ENCODE measurements at regions not wholly inside any gene's neighbourhood (a gene's known extent, or its start where the extent isn't known, plus 50 kb on each side); places are given as distances from the start of the nearest gene placed in this dataset.

DNA sequence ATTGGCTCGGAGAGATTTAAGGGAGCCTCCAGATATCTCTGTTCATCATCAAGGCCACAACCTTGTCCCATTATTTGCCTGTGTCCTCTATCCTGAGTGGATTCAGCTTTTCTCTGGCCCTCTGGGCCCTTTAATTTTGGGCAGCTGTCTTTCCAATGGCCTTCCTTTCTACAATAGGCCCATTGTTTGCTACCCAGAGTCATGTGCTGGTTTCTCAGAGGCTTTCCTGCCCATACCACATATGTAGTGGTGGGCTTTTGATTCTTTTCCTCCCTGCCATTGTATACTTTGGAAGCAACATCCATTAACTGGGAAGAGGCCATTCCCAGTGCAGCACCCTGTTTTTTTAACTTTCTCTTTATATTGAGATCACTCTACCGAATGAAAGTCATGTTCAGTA is 233.9 kb upstream of the SGCD start:
- Histone ChIP-seq H3K4me1 (peaks cover 0 to 12% of the 10 kb centered on the region in 2 donors), H3K36me3 (no peaks in the 10 kb centered on the region), H3K27ac (no peak overlapping the region), H3K27me3 (no peaks in the 10 kb centered on the region), H3K4me3 (no peak overlapping the region), H3K9me3 (no peaks in the 10 kb centered on the region)
- DNase-seq: no peak
- ATAC-seq: no peak
- intact Hi-C loops (cut with DNase I; ENCODE audit: low total_unique reads) (no loop called here), in situ Hi-C loops (cut with MboI; ENCODE audit: low sequenced_read_pairs in 4 of 4) (no loop called here)
- TF ChIP-seq, protein P1, sequence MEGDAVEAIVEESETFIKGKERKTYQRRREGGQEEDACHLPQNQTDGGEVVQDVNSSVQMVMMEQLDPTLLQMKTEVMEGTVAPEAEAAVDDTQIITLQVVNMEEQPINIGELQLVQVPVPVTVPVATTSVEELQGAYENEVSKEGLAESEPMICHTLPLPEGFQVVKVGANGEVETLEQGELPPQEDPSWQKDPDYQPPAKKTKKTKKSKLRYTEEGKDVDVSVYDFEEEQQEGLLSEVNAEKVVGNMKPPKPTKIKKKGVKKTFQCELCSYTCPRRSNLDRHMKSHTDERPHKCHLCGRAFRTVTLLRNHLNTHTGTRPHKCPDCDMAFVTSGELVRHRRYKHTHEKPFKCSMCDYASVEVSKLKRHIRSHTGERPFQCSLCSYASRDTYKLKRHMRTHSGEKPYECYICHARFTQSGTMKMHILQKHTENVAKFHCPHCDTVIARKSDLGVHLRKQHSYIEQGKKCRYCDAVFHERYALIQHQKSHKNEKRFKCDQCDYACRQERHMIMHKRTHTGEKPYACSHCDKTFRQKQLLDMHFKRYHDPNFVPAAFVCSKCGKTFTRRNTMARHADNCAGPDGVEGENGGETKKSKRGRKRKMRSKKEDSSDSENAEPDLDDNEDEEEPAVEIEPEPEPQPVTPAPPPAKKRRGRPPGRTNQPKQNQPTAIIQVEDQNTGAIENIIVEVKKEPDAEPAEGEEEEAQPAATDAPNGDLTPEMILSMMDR (IDR thresholded peaks at IDR 0.05 in 4 of 5, conservative IDR thresholded peaks at IDR 0.05 in 1 of 5): no peak
- no peak for TF ChIP-seq POLR2A (IDR thresholded peaks at IDR 0.05)

DNA sequence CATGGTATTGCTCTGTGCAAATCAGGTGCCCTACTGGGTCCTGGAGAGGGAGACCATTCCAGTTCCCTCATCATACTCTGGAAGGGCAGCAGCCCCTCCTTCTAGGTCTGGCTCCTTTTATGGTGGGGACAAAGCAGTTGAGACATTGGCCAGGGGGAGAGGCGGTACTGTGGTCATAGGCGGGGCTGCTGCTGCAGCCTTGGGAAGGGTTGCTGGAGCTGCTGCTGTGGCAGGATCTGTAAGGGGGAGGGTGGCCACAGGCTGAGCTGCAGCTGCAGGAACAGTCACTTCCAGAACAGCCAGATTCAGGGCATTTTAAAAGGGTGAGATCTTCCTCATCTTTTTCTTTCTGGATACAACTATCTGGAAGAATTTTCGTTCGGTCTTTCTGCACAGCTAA is 233.0 kb upstream of the SGCD start:
- H3K4me3 ChIP-seq: no peak overlapping the region
- no peak for TF ChIP-seq POLR2A (IDR thresholded peaks at IDR 0.05)
- TF ChIP-seq, protein P1 (IDR thresholded peaks at IDR 0.05 in 4 of 5, conservative IDR thresholded peaks at IDR 0.05 in 1 of 5): no peak
- in situ Hi-C loops (cut with MboI; ENCODE audit: low sequenced_read_pairs in 4 of 4): no loop called here
- no peaks in the 10 kb centered on the region for H3K36me3 ChIP-seq
- no peak for DNase-seq
- H3K9me3 ChIP-seq: no peaks in the 10 kb centered on the region
- intact Hi-C loops (cut with DNase I; ENCODE audit: low total_unique reads): no loop called here
- H3K4me1 ChIP-seq: peaks cover 0 to 12% of the 10 kb centered on the region in 2 donors
- ATAC-seq: no peak
- H3K27ac ChIP-seq: no peak overlapping the region
- no peaks in the 10 kb centered on the region for H3K27me3 ChIP-seq

DNA sequence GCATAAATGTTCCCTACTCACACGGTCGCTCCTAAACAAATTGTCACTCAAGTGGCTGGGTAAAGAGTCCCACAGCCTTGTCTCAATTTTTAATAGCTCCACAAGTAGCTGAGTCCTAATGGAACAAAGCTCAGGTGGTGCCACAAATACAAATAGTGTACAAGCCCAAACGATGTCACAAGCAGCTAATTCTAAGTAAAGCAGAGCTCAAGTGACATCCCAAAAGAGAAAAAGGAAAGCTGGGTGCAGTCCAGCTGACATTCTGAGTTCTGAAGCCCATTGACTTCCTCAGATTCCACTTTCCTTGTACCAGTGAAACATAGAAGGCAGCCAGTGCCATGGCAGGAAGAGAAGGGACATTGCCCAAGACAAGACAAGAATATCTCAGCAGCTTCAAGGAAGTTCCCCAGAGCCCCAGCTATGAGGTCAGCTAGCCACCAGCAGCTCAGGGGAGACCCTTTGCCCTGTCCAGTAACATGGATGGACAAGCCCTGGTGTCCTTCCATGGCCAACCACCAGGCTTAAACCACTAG is 231.2 kb upstream of the SGCD start:
- no peaks in the 10 kb centered on the region for H3K9me3 ChIP-seq
- peak in 1 of 2 donors; percentile 44 for DNase-seq
- intact Hi-C loops (cut with DNase I; ENCODE audit: low total_unique reads) (no loop called here), in situ Hi-C loops (cut with MboI; ENCODE audit: low sequenced_read_pairs in 4 of 4) (no loop called here)
- H3K4me3 ChIP-seq: no peak overlapping the region
- no peaks in the 10 kb centered on the region for H3K27me3 ChIP-seq
- peak; percentile 33 to 83 for ATAC-seq
- peaks cover 0 to 12% of the 10 kb centered on the region in 2 donors for H3K4me1 ChIP-seq
- H3K36me3 ChIP-seq: no peaks in the 10 kb centered on the region
- peak overlapping the region in 3 of 4 donors; percentile 1 to 11 (median 5) for H3K27ac ChIP-seq
- no peak for TF ChIP-seq POLR2A (IDR thresholded peaks at IDR 0.05)
- TF ChIP-seq, protein P1 (IDR thresholded peaks at IDR 0.05 in 4 of 5, conservative IDR thresholded peaks at IDR 0.05 in 1 of 5): no peak

DNA sequence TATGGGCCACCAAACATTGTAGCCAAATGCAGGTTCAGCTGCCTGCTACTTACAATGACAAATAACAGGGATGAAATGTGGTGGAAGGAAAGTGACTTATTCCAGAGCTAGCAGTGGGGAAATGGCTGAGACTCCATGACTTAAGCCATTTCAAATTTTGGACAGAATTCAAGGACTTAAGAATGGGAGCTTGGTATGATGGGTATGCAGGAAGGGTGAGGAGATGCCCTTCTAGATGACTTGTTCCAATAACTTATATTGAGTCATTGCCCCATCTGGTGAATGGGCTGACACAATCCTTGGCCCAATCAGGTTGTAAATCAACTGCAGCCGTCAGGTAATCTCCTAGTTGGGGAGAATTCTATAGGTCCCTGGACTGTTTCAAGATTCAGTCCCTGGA is 230.7 kb upstream of the SGCD start:
- no peak for ATAC-seq
- Histone ChIP-seq H3K36me3 (no peaks in the 10 kb centered on the region), H3K27me3 (no peaks in the 10 kb centered on the region), H3K4me1 (peaks cover 0 to 12% of the 10 kb centered on the region in 2 donors), H3K9me3 (no peaks in the 10 kb centered on the region), H3K27ac (peak overlapping the region in 1 of 4 donors; percentile 5), H3K4me3 (no peak overlapping the region)
- TF ChIP-seq, protein P1 (IDR thresholded peaks at IDR 0.05 in 4 of 5, conservative IDR thresholded peaks at IDR 0.05 in 1 of 5): no peak
- no peak for TF ChIP-seq POLR2A (IDR thresholded peaks at IDR 0.05)
- in situ Hi-C loops (cut with MboI; ENCODE audit: low sequenced_read_pairs in 4 of 4) (no loop called here), intact Hi-C loops (cut with DNase I; ENCODE audit: low total_unique reads) (no loop called here)
- no peak for DNase-seq

All from gastrocnemius medialis (tissue), 4 donors.